ENCODE measurements at regions not wholly inside any gene's neighbourhood (a gene's known extent, or its start where the extent isn't known, plus 50 kb on each side); places are given as distances from the start of the nearest gene placed in this dataset.
"Not testable (repeated sequence)": the region's sequence is repeated elsewhere in the genome, so short reads cannot be mapped to it uniquely, and the experiment has no call there.

DNA sequence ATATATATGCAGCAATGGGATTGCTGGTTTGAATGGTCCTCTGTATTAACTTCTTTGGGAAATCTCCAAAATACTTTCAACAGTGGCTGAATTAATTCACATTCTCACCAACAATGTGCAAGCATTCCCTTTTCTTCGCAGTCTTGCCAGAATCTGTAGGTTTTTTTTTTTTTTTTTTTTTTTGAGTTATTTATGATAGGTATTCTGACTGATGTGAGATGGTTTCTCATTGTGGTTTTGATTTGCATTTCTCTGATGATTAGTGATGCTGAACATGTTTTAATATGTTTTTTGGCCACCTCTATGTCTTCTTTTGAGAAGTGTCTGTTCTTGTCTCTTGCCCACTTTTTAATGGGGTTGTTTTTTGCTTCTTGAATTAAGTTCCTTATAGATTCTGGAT lies 2041.5 kb upstream of the PCDH20 start:
- Histone ChIP-seq H3K9me3 (no peaks in the 10 kb centered on the region), H3K36me3 (no peaks in the 10 kb centered on the region), H3K4me1 (no peaks in the 10 kb centered on the region), H3K27ac (no peak overlapping the region), H3K4me3 (no peak overlapping the region), H3K27me3 (no peaks in the 10 kb centered on the region)
- TF ChIP-seq CTCF (IDR thresholded peaks at IDR 0.05) = no peak
- no peak for TF ChIP-seq EP300 (IDR thresholded peaks at IDR 0.05)
- TF ChIP-seq POLR2AphosphoS5 (IDR thresholded peaks at IDR 0.05) = no peak
- no peak for TF ChIP-seq POLR2A (IDR thresholded peaks at IDR 0.05)
- 88% methylated on average over 1 of the region's 1 CpG; no CpG with 5 or more reads in 1 of the 2 donors for WGBS, 2 donors (ENCODE audit: low coverage in 1 of 2)
- ATAC-seq = no peak

- H3K9me3 ChIP-seq = no peaks in the 10 kb centered on the region
- no peaks in the 10 kb centered on the region for H3K27me3 ChIP-seq
- no peak overlapping the region for H3K4me3 ChIP-seq
- no peak overlapping the region for H3K27ac ChIP-seq
- 100% methylated on average over 2 to 3 of the region's 3 CpGs for WGBS, 2 donors (ENCODE audit: low coverage in 1 of 2)
- H3K36me3 ChIP-seq = no peaks in the 10 kb centered on the region
- no peak for TF ChIP-seq CTCF (IDR thresholded peaks at IDR 0.05)
- TF ChIP-seq POLR2A (IDR thresholded peaks at IDR 0.05) = no peak
- TF ChIP-seq POLR2AphosphoS5 (IDR thresholded peaks at IDR 0.05) = no peak
- no peak for TF ChIP-seq EP300 (IDR thresholded peaks at IDR 0.05)
- no peaks in the 10 kb centered on the region for H3K4me1 ChIP-seq
- no peak for ATAC-seq
Measured at GRCh38 chr13:63455938-63456337, 2040.3 kb upstream of the PCDH20 start.

DNA sequence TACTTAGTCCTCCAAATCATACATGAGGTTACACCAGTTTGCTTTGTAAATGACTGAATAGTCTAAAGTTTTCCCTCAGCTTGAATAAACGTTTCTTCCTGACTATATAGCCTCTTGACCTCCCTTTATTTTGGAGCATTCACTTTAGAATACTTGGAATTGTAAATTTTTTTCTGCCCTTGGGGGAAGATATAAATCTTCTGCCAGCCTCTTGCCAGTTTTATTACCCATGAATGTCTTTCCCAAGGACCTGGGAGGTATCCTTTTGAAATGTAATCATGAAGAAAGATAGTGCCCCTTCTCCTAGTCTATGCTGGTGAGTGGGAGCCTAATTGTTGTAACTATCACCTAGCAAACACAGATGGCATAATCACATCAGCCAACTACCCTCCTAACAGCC lies 2033.9 kb upstream of the PCDH20 start:
- H3K27me3 ChIP-seq = no peaks in the 10 kb centered on the region
- no peak for ATAC-seq
- no peaks in the 10 kb centered on the region for H3K9me3 ChIP-seq
- H3K27ac ChIP-seq = no peak overlapping the region
- H3K4me3 ChIP-seq = no peak overlapping the region
- H3K4me1 ChIP-seq = no peaks in the 10 kb centered on the region
- WGBS, 2 donors (ENCODE audit: low coverage in 1 of 2) = 9 to 22% methylated on average over 1 of the region's 1 CpG
- TF ChIP-seq EP300 (IDR thresholded peaks at IDR 0.05) = no peak
- no peak for TF ChIP-seq POLR2AphosphoS5 (IDR thresholded peaks at IDR 0.05)
- no peak for TF ChIP-seq CTCF (IDR thresholded peaks at IDR 0.05)
- no peak for TF ChIP-seq POLR2A (IDR thresholded peaks at IDR 0.05)
- no peaks in the 10 kb centered on the region for H3K36me3 ChIP-seq

GRCh38 chr13:63448692-63449091 lies 2033.0 kb upstream of the PCDH20 start:
- Histone ChIP-seq H3K36me3 (no peaks in the 10 kb centered on the region), H3K4me1 (no peaks in the 10 kb centered on the region), H3K9me3 (no peaks in the 10 kb centered on the region), H3K27me3 (no peaks in the 10 kb centered on the region), H3K4me3 (no peak overlapping the region), H3K27ac (no peak overlapping the region)
- 71 to 73% methylated on average over 1 to 3 of the region's 3 CpGs for WGBS, 2 donors (ENCODE audit: low coverage in 1 of 2)
- TF ChIP-seq CTCF (IDR thresholded peaks at IDR 0.05) (no peak), POLR2AphosphoS5 (IDR thresholded peaks at IDR 0.05) (no peak), POLR2A (IDR thresholded peaks at IDR 0.05) (no peak)
- no peak for ATAC-seq

DNA sequence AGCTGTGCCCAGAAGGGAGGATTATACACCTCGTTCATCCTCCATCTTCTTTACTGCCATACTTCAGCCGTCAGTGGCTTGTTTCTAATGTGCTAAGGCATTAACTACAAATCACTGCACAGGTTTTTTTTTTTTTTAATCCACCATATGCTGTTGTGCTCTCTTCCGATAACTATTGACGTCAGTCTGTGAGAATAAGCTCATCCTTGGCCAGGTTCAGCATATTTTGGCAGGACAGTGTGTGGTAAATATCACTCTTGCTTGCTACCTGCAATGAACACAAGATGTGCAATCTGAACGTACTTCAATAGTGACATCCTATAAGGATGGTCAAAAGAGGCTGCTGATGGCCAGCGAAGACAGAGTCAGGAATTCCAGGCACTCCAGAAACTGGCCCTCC lies 2030.7 kb upstream of the PCDH20 start:
- WGBS, 2 donors (ENCODE audit: low coverage in 1 of 2) = 78 to 100% methylated on average over 2 to 6 of the region's 6 CpGs
- Histone ChIP-seq H3K4me3 (no peak overlapping the region), H3K4me1 (no peaks in the 10 kb centered on the region), H3K36me3 (no peaks in the 10 kb centered on the region), H3K27ac (no peak overlapping the region), H3K27me3 (no peaks in the 10 kb centered on the region), H3K9me3 (no peaks in the 10 kb centered on the region)
- ATAC-seq = no peak
- TF ChIP-seq POLR2A (IDR thresholded peaks at IDR 0.05) (no peak), POLR2AphosphoS5 (IDR thresholded peaks at IDR 0.05) (no peak), EP300 (IDR thresholded peaks at IDR 0.05) (no peak), CTCF (IDR thresholded peaks at IDR 0.05) (no peak)

DNA sequence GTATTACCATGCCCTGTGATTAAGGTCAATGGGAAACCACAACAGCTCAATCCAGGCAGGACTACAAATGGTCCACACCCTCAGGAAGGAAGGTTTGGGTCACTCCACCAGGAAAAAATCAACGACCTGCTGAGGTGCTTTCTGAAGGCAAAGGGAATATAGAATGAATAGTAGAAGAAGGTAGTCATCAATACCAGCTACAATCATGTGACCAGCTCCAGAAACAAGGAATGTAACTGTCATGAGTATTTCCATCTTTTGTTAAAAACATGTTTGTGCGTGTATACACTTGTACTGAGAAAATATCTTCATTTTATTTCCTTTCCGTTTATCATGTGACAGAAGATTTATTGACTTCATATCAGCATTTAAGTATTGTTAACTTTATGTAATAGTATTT lies 2028.6 kb upstream of the PCDH20 start:
- not testable (repeated sequence) for H3K4me3 ChIP-seq, H3K9me3 ChIP-seq, H3K4me1 ChIP-seq, ATAC-seq, H3K27ac ChIP-seq, H3K36me3 ChIP-seq, H3K27me3 ChIP-seq
- whole genome bisulfite sequencing, 2 donors (ENCODE audit: low coverage in 1 of 2) = 84 to 86% methylated on average over 3 of the region's 3 CpGs

All from gastroesophageal sphincter (tissue), 4 donors.